ENCODE measurements at regions not wholly inside any gene's neighbourhood (a gene's known extent, or its start where the extent isn't known, plus 50 kb on each side); places are given as distances from the start of the nearest gene placed in this dataset.

DNA sequence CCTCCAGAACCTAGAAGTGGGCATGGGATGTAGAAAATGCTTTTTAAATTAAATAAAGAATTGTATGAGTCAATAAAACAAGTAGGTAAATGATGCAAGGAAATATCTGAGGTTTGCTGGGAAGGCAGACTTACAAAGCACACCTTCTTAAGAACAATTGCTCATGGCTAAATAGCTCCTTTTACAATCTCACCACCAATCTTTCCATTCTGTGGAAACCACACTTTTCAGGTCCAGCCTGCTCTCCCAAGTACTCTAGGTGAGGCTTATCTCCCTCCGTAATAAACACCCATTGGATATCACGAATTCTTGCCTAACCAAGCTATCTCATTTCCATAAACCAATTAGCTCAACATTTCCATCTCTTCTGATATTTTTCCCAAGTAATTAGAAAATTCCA is 91.5 kb upstream of the SLC8A1 start:
- no peaks in the 10 kb centered on the region for H3K27me3 Mint-ChIP-seq (ENCODE audit: low read depth, unreplicated experiment)
- H3K4me3 ChIP-seq (ENCODE audit: insufficient read depth, low read depth, low read length) = no peak overlapping the region
- H3K9me3 ChIP-seq (ENCODE audit: insufficient read depth, low read depth, low read length) = no peaks in the 10 kb centered on the region
- no peak overlapping the region for H3K27ac Mint-ChIP-seq (ENCODE audit: unreplicated experiment)
- H3K36me3 Mint-ChIP-seq (ENCODE audit: low read depth, unreplicated experiment) = no peaks in the 10 kb centered on the region
- peaks cover 2% of the 10 kb centered on the region for H3K9me3 Mint-ChIP-seq (ENCODE audit: unreplicated experiment)
- H3K79me2 ChIP-seq (ENCODE audit: insufficient read depth, low read length) = no peaks in the 10 kb centered on the region
- H3K4me1 ChIP-seq (ENCODE audit: insufficient read depth, low read length) = no peaks in the 10 kb centered on the region
- H3K4me3 Mint-ChIP-seq (ENCODE audit: unreplicated experiment) = no peak overlapping the region
- no peaks in the 10 kb centered on the region for H3K36me3 ChIP-seq (ENCODE audit: insufficient read depth, low read length)
- H3K4me1 Mint-ChIP-seq (ENCODE audit: low read depth, unreplicated experiment) = no peaks in the 10 kb centered on the region
- TF ChIP-seq, protein P1, sequence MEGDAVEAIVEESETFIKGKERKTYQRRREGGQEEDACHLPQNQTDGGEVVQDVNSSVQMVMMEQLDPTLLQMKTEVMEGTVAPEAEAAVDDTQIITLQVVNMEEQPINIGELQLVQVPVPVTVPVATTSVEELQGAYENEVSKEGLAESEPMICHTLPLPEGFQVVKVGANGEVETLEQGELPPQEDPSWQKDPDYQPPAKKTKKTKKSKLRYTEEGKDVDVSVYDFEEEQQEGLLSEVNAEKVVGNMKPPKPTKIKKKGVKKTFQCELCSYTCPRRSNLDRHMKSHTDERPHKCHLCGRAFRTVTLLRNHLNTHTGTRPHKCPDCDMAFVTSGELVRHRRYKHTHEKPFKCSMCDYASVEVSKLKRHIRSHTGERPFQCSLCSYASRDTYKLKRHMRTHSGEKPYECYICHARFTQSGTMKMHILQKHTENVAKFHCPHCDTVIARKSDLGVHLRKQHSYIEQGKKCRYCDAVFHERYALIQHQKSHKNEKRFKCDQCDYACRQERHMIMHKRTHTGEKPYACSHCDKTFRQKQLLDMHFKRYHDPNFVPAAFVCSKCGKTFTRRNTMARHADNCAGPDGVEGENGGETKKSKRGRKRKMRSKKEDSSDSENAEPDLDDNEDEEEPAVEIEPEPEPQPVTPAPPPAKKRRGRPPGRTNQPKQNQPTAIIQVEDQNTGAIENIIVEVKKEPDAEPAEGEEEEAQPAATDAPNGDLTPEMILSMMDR (IDR thresholded peaks at IDR 0.05; ENCODE audit: insufficient read depth, low read depth, low read length) = no peak
- no peak for TF ChIP-seq EZH2 (IDR thresholded peaks at IDR 0.05; ENCODE audit: insufficient read depth, low read length)
- no peak overlapping the region for H2AFZ ChIP-seq (ENCODE audit: low read depth, low read length)
- FAIRE-seq (no peak), DNase-seq (ENCODE audit: low read depth) (no peak)
- no peak overlapping the region for H3K27ac ChIP-seq (ENCODE audit: low read depth, low read length)
- H3K9ac ChIP-seq (ENCODE audit: low read length) = no peak overlapping the region
- H3K27me3 ChIP-seq (ENCODE audit: insufficient read depth, low read length) = no peaks in the 10 kb centered on the region
- no peaks in the 10 kb centered on the region for H4K20me1 ChIP-seq (ENCODE audit: insufficient read depth, low read length)
- no peak overlapping the region for H3K4me2 ChIP-seq (ENCODE audit: low read length)

DNA sequence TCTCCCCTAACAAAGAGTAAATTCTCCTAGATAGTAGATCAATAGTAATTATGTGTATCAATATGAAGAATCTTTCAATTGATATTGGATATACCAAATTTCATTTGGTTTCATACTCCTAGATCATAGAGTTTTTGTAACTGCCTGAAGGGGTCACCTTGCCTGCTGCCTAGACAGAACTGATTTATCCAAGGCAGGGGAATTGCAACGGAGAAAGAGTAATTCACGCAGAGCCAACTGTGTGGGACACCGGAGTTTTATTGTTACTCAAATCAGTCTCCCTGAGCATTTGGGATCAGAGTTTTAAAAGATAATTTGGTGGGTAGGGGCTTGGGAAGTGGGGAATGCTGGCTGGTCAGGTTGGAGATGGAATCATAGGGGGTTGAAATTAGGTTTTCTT is 92.2 kb upstream of the SLC8A1 start:
- no peaks in the 10 kb centered on the region for H3K36me3 Mint-ChIP-seq (ENCODE audit: low read depth, unreplicated experiment)
- FAIRE-seq (no peak), DNase-seq (ENCODE audit: low read depth) (no peak)
- Histone ChIP-seq H3K4me3 (ENCODE audit: insufficient read depth, low read depth, low read length) (no peak overlapping the region), H3K4me2 (ENCODE audit: low read length) (no peak overlapping the region), H3K27me3 (ENCODE audit: insufficient read depth, low read length) (no peaks in the 10 kb centered on the region), H3K27ac (ENCODE audit: low read depth, low read length) (no peak overlapping the region), H2AFZ (ENCODE audit: low read depth, low read length) (no peak overlapping the region), H3K9me3 (ENCODE audit: insufficient read depth, low read depth, low read length) (no peaks in the 10 kb centered on the region), H3K4me1 (ENCODE audit: insufficient read depth, low read length) (no peaks in the 10 kb centered on the region), H4K20me1 (ENCODE audit: insufficient read depth, low read length) (no peaks in the 10 kb centered on the region), H3K36me3 (ENCODE audit: insufficient read depth, low read length) (no peaks in the 10 kb centered on the region), H3K9ac (ENCODE audit: low read length) (no peak overlapping the region), H3K79me2 (ENCODE audit: insufficient read depth, low read length) (no peaks in the 10 kb centered on the region)
- no peaks in the 10 kb centered on the region for H3K27me3 Mint-ChIP-seq (ENCODE audit: low read depth, unreplicated experiment)
- H3K4me3 Mint-ChIP-seq (ENCODE audit: unreplicated experiment) = no peak overlapping the region
- peaks cover 2% of the 10 kb centered on the region for H3K9me3 Mint-ChIP-seq (ENCODE audit: unreplicated experiment)
- TF ChIP-seq EZH2 (IDR thresholded peaks at IDR 0.05; ENCODE audit: insufficient read depth, low read length) = no peak
- TF ChIP-seq, protein P1 (IDR thresholded peaks at IDR 0.05; ENCODE audit: insufficient read depth, low read depth, low read length) = no peak
- no peak overlapping the region for H3K27ac Mint-ChIP-seq (ENCODE audit: unreplicated experiment)
- H3K4me1 Mint-ChIP-seq (ENCODE audit: low read depth, unreplicated experiment) = no peaks in the 10 kb centered on the region

DNA sequence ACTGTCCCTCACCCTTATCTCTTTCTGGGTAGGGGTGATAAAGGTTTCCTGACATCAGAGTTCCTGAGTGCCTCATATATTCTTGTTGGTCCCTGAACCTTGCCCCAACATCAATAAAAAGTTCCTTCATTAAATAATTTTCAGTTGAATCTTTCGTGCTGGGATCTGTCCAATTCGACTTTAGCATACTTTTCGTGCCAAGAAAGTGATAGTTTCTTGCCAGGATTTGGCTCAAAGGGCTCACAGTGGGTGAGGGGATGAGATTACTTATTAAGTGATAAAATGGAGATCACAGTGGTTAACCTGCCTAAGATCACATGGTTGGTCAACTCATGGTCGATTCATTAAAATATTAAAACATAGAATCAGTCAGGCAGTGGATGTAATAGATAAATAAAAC is 93.8 kb upstream of the SLC8A1 start:
- H3K4me3 ChIP-seq (ENCODE audit: insufficient read depth, low read depth, low read length) = no peak overlapping the region
- DNase-seq (ENCODE audit: low read depth) (no peak), FAIRE-seq (no peak)
- Mint-ChIP-seq H3K27me3 (ENCODE audit: low read depth, unreplicated experiment) (no peaks in the 10 kb centered on the region), H3K4me3 (ENCODE audit: unreplicated experiment) (no peak overlapping the region), H3K27ac (ENCODE audit: unreplicated experiment) (no peak overlapping the region), H3K36me3 (ENCODE audit: low read depth, unreplicated experiment) (no peaks in the 10 kb centered on the region), H3K4me1 (ENCODE audit: low read depth, unreplicated experiment) (no peaks in the 10 kb centered on the region), H3K9me3 (ENCODE audit: unreplicated experiment) (peaks cover 2% of the 10 kb centered on the region)
- no peak overlapping the region for H3K4me2 ChIP-seq (ENCODE audit: low read length)
- H3K4me1 ChIP-seq (ENCODE audit: insufficient read depth, low read length) = no peaks in the 10 kb centered on the region
- H3K9ac ChIP-seq (ENCODE audit: low read length) = no peak overlapping the region
- no peaks in the 10 kb centered on the region for H3K79me2 ChIP-seq (ENCODE audit: insufficient read depth, low read length)
- no peak overlapping the region for H2AFZ ChIP-seq (ENCODE audit: low read depth, low read length)
- H3K36me3 ChIP-seq (ENCODE audit: insufficient read depth, low read length) = no peaks in the 10 kb centered on the region
- no peaks in the 10 kb centered on the region for H3K27me3 ChIP-seq (ENCODE audit: insufficient read depth, low read length)
- H4K20me1 ChIP-seq (ENCODE audit: insufficient read depth, low read length) = no peaks in the 10 kb centered on the region
- TF ChIP-seq, protein P1 (IDR thresholded peaks at IDR 0.05; ENCODE audit: insufficient read depth, low read depth, low read length) = no peak
- TF ChIP-seq EZH2 (IDR thresholded peaks at IDR 0.05; ENCODE audit: insufficient read depth, low read length) = no peak
- H3K27ac ChIP-seq (ENCODE audit: low read depth, low read length) = no peak overlapping the region
- no peaks in the 10 kb centered on the region for H3K9me3 ChIP-seq (ENCODE audit: insufficient read depth, low read depth, low read length)

Measured in astrocyte (in vitro differentiated cells and primary cell).